SHP77 treated with DMSO at 0.1 percent for 48 hours (cell line): ENCODE measurements at regions not wholly inside any gene's neighbourhood (a gene's known extent, or its start where the extent isn't known, plus 50 kb on each side); places are given as distances from the start of the nearest gene placed in this dataset.

Experiments
- DNase-seq: peaks from one replicate; lab custom pipeline; 2025; lab: John Stamatoyannopoulos, UW

DNA sequence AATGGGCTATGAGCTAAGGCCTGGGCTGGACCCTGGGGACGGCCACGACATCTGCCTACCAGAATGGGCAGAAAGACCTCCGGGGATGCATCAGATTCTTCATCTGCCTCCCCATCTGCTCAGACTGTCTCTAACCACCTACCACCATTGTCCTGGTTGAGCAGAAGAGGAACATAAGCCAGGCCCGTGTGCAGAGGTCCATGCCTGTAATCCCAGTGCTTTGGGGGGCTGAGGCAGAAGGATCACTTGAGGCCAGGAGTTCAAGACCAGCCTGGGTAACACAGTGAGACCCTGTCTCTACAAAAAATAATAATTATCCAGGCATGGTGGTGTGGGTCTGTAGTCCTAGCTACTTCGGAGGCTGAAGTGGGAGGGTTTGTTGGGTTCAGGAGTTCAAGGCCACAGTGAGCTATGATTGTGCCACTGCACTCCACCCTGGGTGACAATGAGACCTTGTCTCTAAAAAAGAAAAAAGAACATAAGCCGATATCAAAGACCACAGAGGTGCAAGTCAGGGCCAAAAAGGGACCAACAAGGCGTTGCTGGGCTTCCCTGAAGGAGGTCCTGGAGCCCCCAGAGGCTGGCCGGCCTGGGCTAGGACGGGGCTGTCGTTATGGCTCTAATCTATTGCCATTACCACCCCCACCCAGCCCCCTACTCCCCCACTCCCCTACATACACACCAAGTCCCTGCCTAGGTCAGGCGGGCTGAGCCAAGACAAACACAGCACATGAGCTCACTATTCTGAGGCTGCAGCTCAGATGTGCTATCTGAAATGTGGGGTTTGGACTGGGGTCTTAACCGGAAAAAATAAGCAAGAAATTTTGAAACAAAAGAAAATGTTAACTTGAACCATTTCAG, 239.2 kb upstream of the RAB4A start:
- DNase-seq = no peak

DNA sequence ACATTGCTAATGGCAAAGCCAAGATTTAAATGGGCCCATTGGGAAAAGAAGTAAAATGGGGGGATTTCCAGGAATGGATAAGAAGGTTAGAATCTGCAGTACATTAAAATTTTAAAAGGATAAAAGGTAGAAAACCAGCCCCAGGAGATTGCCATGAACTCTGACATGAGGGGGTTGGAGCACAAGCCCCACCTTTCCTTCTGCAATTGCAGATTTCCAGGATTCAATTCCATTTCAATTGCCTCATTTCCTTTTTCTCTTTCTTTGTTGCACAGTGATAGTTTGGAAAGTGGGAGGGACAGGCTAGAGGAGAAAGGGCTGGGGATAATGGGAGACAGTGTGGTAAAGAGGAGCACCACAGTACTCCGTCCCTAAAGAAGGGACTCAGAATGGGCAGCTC, 238.5 kb upstream of the RAB4A start:
- no peak for DNase-seq

GRCh38 chr1:229033480-229033879, 237.4 kb upstream of the RAB4A start:
- no peak for DNase-seq

- no peak for DNase-seq
Measured at GRCh38 chr1:229034342-229034741, 236.6 kb upstream of the RAB4A start.

DNA sequence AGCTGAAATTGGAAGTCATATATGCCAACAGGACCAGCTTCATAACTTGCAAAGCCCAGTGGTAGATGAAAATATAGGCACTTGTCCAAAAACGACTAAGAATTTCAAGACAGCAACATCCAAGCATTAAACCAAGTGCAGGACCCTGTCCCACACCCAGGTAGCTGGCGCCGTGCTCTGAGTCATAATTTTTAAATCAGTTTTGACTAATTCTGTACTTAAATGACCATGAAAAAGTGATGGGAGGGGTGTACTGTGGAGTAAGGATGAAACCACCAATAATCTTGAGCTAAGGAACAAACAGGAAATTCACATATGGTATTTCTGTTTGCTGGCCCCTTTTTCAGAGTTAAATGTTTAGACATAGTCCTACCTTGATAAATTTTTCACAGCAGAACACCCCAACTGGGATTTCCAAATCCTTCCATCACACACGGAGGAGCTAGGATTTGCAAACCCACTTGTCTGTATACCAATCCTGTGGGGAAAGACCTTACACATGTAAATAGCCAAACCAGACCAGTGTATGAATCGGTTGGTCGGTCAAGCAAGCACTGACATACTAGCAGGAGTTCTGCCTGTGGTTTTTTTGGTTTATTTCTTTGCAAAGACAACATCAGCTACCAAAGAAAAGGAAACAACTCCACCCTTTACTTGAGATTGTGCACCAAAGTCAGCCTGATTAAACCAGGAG, 235.7 kb upstream of the RAB4A start:
- DNase-seq = no peak

DNA sequence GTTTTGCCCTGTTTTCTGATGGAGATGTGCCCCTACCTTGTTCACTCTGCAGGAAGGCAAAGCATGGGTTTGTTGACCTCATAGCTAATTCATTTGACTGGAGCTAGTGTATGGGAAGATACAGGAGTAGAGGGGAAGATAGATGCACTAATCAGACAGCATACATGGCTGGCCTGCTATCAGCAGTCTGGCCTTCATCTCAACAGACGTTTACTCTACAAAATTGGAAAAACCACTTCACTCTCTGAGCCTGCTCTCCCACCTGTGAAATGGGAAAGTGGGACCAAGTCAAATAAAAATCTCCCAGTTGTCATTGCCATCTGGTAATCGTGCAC, 235.2 kb upstream of the RAB4A start:
- no peak for DNase-seq

DNA sequence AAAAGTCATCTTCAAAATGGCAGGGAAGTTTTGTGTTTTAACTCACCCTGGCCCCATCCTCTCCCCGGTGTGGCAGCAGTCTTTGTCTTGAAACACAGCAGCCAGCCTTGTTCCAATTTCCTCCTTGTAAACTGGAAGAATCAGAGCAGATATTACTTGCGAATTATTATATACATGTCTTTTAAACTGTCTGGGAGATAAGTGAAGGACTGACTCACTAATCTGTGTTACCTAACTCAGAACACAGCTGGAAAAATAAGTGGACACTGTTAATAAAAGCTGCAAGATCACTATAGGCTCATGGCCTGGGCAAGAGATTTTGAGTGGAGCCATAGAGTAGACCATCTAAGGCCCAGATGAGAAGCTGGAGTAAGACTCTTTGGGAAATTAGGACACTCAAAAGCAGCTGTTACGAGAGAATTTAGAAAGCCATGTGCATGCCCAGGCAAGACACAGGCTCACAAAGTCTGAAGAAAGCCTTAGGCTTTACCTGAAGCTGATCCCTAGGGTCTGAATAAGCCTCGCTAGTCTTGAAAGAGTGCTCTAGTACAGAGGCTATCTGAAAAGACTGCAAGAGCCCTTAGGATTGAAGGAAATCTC, 233.0 kb upstream of the RAB4A start:
- no peak for DNase-seq

DNA sequence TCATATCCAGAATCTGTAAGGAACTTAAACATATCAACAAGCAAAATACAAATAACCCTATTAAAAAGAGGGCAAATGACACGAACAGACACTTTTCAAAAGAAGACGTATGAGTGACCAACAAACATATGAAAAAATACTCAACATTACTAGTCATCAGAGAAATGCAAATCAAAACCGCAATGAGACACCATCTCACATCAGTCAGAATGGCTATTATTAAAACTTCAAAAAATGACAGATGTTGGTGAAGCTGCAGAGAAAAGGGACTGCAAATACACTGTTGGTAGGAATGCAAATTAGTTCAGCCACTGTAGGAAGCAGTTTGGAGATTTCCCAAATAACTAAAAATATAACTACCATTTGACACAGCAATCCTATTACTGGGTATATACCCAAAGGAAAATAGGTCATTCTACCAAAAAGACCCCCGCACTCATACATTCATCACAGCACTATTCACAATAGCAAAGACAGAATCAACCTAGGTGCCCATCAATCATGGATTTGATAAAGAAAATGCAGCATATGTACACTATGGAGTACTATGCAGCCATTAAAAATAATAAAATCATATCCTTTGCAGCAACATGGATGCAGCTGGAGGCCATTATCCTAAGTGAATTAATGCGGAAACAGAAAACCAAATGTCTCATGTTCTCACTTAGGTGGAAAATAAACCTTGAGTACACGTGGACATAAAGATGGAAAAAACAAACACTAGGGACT, 230.1 kb upstream of the RAB4A start:
- no peak for DNase-seq

DNA sequence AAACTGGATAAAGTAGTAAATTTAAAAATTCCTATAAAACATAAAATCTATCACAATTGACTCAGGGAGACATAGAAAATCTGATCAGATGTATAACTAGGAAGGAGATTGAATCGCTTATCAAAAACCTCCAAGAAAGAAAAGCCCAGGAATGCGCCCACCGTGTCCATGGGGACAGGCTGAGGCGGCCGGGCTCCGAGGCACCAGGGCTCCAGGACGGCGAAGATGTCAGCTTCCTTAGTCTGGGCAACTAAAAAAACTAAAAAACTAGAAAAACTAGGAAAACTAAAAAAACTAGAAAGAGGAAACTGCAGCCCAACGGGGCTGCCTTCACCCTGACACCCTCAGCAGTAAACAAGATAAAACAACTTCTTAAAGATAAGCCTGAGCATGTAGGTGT, 229.0 kb upstream of the RAB4A start:
- DNase-seq = no peak

DNA sequence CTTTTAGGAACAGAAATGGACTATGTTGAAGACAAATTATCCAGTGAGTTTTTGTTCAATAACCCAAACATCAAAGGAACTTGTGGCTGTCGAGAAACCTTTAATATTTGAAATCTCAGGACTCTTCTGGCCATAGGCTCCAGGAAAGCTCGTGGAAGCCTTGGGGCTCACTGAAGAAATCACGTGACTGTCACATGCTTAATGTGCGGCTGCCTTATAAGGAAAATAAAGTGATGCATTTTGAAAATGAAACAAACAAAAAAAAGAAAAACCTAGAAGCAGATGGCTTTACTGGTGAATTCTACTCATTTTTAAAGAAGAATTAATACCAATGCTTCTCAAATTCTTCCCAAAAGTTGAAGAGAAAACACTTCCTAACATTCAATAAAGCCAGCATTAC, 228.4 kb upstream of the RAB4A start:
- no peak for DNase-seq

DNA sequence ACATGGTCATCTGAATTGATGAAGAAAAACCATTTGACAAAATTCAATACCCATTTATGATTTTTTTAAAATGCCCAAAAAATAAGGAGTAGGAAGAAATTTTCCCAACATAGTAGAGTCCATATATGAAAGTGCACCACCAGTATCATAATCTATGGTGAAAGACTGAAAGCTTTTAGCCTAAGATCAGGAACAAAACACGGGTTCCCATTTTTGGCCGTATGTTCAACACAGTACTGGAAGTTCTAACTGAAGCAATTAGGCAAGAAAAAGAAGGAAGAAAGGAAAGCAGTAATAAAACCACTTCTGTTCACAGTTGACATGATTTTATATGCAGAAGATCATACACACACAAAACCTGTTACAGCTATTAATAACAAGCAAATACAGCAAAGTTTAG, 227.8 kb upstream of the RAB4A start:
- DNase-seq = no peak

- DNase-seq = no peak
Measured at GRCh38 chr1:229046251-229046853, 224.6 kb upstream of the RAB4A start.

- DNase-seq = no peak
Measured at GRCh38 chr1:229047161-229047839, 223.6 kb upstream of the RAB4A start.

DNA sequence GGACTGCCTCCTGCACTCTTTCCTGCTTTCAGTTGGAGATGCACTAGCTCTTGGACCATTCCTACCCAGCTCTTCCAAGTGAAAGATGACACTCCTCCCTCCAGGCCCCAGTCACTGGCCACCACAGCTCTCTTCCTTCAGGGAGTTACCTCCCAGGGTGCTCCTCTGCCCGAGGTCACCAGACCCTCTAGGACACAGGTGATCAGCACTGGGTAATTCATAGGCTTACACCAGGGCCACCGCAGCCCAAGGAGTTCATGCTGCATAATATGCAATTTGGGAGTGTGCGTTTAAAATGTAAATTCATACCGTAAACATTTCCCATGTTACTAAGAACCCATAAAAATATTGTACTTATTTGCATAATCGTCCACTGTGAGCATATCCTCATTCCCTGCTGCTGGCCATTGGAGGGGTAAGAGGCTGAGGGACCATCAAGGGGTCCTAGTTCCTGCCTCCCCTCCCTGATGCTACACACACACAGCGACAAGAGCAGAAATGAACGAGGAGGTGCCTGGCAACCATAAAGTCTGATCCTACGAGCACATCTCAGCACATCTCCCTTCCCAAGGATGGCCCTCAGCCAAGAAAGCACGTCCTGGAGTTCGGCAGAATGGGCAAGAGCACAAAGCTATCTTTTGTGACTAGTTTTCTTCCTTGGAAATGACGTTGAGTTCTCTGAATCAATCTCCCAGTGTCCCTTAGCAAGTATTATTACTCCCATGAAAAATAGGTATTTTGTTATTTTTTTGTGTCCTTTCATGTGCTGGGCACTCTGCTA, 222.9 kb upstream of the RAB4A start:
- DNase-seq = no peak

GRCh38 chr1:229048896-229049295, 222.0 kb upstream of the RAB4A start:
- no peak for DNase-seq

DNA sequence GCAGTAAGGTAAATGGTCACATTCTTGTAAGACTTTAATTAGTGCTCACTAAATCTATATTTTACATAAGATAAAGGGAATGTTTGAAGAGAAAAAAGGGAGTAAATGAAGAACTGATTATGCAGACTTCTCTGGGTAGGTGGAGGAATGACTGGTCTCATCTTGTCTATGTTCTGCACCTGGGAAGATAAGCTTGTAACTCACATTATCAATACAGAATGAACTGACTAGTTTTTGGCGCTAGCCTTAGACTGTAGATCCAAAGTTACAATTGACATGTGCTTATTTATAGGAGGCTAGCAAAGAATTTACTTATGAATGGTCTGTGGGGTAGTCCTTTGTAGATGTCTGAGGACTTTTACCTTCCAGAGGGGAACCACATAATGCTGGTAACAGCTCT, 214.9 kb upstream of the RAB4A start:
- no peak for DNase-seq

DNA sequence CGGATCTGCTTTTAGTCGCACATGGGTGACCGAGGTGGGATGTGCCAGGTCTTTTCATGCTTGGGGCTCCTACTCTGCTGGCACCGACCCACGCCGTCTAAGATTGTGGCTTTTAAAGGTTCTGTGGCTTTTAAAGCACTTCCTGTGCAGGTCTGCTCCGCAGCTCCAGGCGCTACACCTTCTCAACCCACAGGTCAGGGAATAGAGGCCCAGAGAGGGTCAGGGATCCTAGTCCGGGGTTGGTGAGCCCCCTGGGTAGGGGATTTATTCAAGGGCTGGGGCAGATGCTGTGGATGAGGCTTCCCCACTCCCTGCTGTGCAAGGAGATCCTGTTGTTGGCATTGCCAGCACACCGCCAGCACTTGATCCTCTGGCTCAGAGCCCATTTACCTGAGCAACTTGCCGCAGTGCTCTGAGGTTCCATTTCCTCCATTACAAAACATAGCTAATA, 212.8 kb upstream of the RAB4A start:
- DNase-seq = no peak

- no peak for DNase-seq
Measured at GRCh38 chr1:229058729-229059128, 212.2 kb upstream of the RAB4A start.

- no peak for DNase-seq
Measured at GRCh38 chr1:229059671-229060539, 211.0 kb upstream of the RAB4A start.

DNA sequence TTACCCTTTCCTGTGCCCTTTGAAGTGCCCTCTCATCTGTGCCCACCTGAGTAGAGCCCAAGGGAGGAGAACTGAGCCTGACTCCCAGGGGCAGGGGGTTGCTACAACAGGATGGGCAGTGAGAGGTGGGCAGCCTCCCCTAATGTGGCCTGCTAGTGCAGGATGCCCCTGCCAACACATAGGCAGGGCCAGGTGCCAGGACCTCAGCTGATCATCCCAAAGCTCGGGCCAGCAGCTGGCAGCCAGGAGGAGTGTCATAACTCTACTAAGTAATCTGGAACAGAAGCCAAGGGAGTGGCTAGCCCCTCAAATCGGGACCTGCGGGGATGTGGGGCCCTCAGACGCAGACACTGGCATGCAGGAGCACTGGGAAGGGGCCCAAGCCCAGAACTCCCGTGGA, 208.8 kb upstream of the RAB4A start:
- DNase-seq = no peak
